Neuronal stem cell (in vitro differentiated cells): ENCODE measurements at regions not wholly inside any gene's neighbourhood (a gene's known extent, or its start where the extent isn't known, plus 50 kb on each side); places are given as distances from the start of the nearest gene placed in this dataset.

Experiments used
- DNase-seq: peaks from one replicate; pipeline ENCODE4 v3.0.0-alpha.2; 2013; ENCODE audit warnings: low spot score
- H2AFZ ChIP-seq: one replicate; pipeline ENCODE4 v1.6.1; 2013; ENCODE audit warnings: mild to moderate bottlenecking, low read length, inconsistent platforms
- H2AK5ac ChIP-seq: 2 replicates; pipeline ENCODE4 v1.6.1; 2013; ENCODE audit warnings: low read depth, mild to moderate bottlenecking, inconsistent platforms, low read length, moderate library complexity, mixed read lengths
- H2BK120ac ChIP-seq: 2 replicates; pipeline ENCODE4 v1.6.1; 2013; ENCODE audit warnings: low read depth, mild to moderate bottlenecking, inconsistent platforms, low read length, moderate library complexity, mixed read lengths
- H2BK12ac ChIP-seq: one replicate; pipeline ENCODE4 v1.6.1; 2013; ENCODE audit warnings: low read length, inconsistent platforms
- H2BK15ac ChIP-seq: 2 replicates; pipeline ENCODE4 v1.6.1; 2013; ENCODE audit warnings: mild to moderate bottlenecking, low read length, inconsistent platforms, mixed read lengths
- H2BK5ac ChIP-seq: one replicate; pipeline ENCODE4 v1.6.1; 2013; ENCODE audit warnings: inconsistent platforms, mild to moderate bottlenecking, low read length, moderate library complexity
- H3K14ac ChIP-seq: one replicate; pipeline ENCODE4 v1.6.1; 2013; ENCODE audit warnings: low read length, inconsistent platforms
- H3K18ac ChIP-seq: 2 replicates; pipeline ENCODE4 v1.6.1; 2013; ENCODE audit warnings: low read length, inconsistent platforms
- H3K23ac ChIP-seq: 2 replicates; pipeline ENCODE4 v1.6.1; 2013; ENCODE audit warnings: low read depth, mild to moderate bottlenecking, mixed read lengths, low read length, inconsistent platforms; ENCODE audit not compliant: poor library complexity
- H3K27ac ChIP-seq: replicated peaks from 3 replicates; pipeline ENCODE4 v1.5.1; 2013; ENCODE audit warnings: low read length, inconsistent platforms
- H3K27me3 ChIP-seq, 3 experiments: 2 replicates each; pipeline ENCODE4 v1.6.1; 2013; ENCODE audit warnings: low read length in 3 of 3, mild to moderate bottlenecking in 2 of 3, inconsistent platforms in 1 of 3, low read depth in 1 of 3, mixed read lengths in 1 of 3, moderate library complexity in 1 of 3; ENCODE audit not compliant: control insufficient read depth in 3 of 3, insufficient read depth in 3 of 3
- H3K36me3 ChIP-seq, 2 donors: replicated peaks in 1 of 2; 2 replicates each; pipeline ENCODE4 v1.6.1; 2013; ENCODE audit warnings: low read length in 2 of 2; ENCODE audit not compliant: control insufficient read depth in 2 of 2, insufficient read depth in 2 of 2
- H3K4ac ChIP-seq: 2 replicates; pipeline ENCODE4 v1.6.1; 2013; ENCODE audit warnings: inconsistent platforms, mild to moderate bottlenecking, low read length, moderate library complexity
- H3K4me1 ChIP-seq, 2 donors: 1 replicate in 1 of 2; 2 replicates in 1 of 2; pipeline ENCODE4 v1.6.1; 2013; ENCODE audit warnings: low read length in 2 of 2, low read depth in 1 of 2; ENCODE audit not compliant: control insufficient read depth in 2 of 2, insufficient read depth in 1 of 2
- H3K4me2 ChIP-seq: one replicate; pipeline ENCODE4 v1.6.1; 2013; ENCODE audit warnings: mild to moderate bottlenecking, low read length, inconsistent platforms; ENCODE audit not compliant: insufficient read depth, poor library complexity, severe bottlenecking
- H3K4me3 ChIP-seq, 2 donors: 2 replicates each; pipeline ENCODE4 v1.5.1; 2013; ENCODE audit warnings: low read length in 2 of 2, mild to moderate bottlenecking in 2 of 2, inconsistent platforms in 1 of 2, moderate library complexity in 1 of 2
- H3K79me1 ChIP-seq: one replicate; pipeline ENCODE4 v1.6.1; 2013; ENCODE audit warnings: low read depth, mild to moderate bottlenecking, inconsistent platforms, low read length, moderate library complexity
- H3K9ac ChIP-seq: one replicate; pipeline ENCODE4 v1.6.1; 2013; ENCODE audit warnings: mild to moderate bottlenecking, low read depth, low read length, inconsistent platforms; ENCODE audit not compliant: poor library complexity
- H3K9me3 ChIP-seq, 2 donors: replicated peaks in 1 of 2; 2 replicates each; pipeline versions ENCODE3 to v1.6.1; 2013; ENCODE audit warnings: low read length in 2 of 2, mild to moderate bottlenecking in 2 of 2, inconsistent platforms in 1 of 2, low read depth in 1 of 2, mixed read lengths in 1 of 2, moderate library complexity in 1 of 2; ENCODE audit not compliant: control insufficient read depth in 2 of 2, insufficient read depth in 1 of 2
- H4K8ac ChIP-seq: one replicate; pipeline ENCODE4 v1.6.1; 2013; ENCODE audit warnings: low read depth, mild to moderate bottlenecking, inconsistent platforms, low read length, moderate library complexity
- H4K91ac ChIP-seq: one replicate; pipeline ENCODE4 v1.6.1; 2013; ENCODE audit warnings: low read length, low read depth, mild to moderate bottlenecking, inconsistent platforms; ENCODE audit not compliant: poor library complexity
- WGBS, 2 donors: extraction: QIAGEN DNeasy Blood & Tissue Kit; methylation state at CpG; one replicate each; pipeline ENCODE4 v1.1.7; 2013; ENCODE audit warnings: missing lambda C conversion rate in 2 of 2, mixed read lengths in 1 of 2; ENCODE audit not compliant: insufficient read length in 2 of 2, insufficient replicate concordance in 1 of 2; ENCODE audit errors: extremely low coverage in 2 of 2; 5-methylcytosine and 5-hydroxymethylcytosine counted together

DNA sequence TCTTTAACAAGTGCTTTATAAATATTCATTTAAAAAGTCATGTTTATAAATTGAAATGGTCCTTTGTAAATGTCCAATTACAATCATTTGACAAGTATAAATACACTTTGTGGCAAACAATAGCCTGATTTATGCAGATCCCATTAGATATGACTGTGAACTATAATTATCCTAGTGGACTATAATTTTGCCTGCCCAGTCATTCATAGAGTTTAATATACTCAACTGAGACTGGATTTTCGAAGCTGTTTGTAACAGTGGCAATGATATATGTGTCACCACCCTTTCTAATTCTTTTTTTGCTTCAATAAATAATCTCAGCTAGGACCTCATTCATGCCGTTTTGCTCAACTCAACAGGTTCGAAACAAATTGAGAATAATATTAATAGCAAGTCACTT lies 732.0 kb downstream of the PCDH18 start:
- Histone ChIP-seq H3K4me2 (no peak overlapping the region), H3K79me1 (no peaks in the 10 kb centered on the region), H3K18ac (no peak overlapping the region), H3K23ac (no peak overlapping the region), H3K4me3 (no peak overlapping the region), H2AK5ac (no peak overlapping the region), H3K9ac (no peak overlapping the region), H4K91ac (no peak overlapping the region), H3K27me3 (no peaks in the 10 kb centered on the region), H2BK120ac (no peak overlapping the region), H3K27ac (no peak overlapping the region), H3K36me3 (no peaks in the 10 kb centered on the region), H4K8ac (no peak overlapping the region), H2BK5ac (no peak overlapping the region), H2BK12ac (no peak overlapping the region), H3K14ac (no peak overlapping the region), H2BK15ac (no peak overlapping the region), H3K4me1 (peaks cover 1 to 6% of the 10 kb centered on the region in 2 donors), H3K4ac (no peak overlapping the region), H3K9me3 (peaks cover 0 to 4% of the 10 kb centered on the region in 2 donors), H2AFZ (no peak overlapping the region)
- DNase-seq = no peak
- WGBS, 2 donors = no CpG with 5 or more reads among the region's 3 CpGs

DNA sequence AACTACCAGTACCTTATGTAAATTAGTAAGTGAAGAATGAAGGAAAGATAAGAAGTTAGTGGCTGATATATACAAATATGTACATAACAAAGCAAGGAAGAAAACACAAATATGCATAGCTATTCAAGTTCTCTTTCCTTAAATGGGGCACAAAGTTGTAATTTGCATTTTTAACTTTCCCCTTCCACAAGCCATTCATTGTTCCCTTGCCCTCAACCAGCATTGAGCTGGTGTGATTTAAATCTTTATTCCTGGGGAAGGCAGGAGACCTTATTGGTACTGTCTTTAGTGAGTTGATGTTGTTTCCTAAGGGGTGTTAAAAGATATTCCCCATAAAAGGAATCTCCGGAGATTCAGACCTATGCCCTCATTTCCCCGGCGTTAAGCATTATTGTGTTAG lies 735.3 kb downstream of the PCDH18 start:
- no peak overlapping the region for H3K14ac ChIP-seq
- H4K91ac ChIP-seq = no peak overlapping the region
- H2BK15ac ChIP-seq = no peak overlapping the region
- WGBS, 2 donors = no CpG with 5 or more reads among the region's 3 CpGs
- no peak overlapping the region for H3K4me3 ChIP-seq
- H3K4ac ChIP-seq = no peak overlapping the region
- H2BK12ac ChIP-seq = no peak overlapping the region
- H3K23ac ChIP-seq = no peak overlapping the region
- no peak overlapping the region for H3K9ac ChIP-seq
- H2BK120ac ChIP-seq = no peak overlapping the region
- no peaks in the 10 kb centered on the region for H3K27me3 ChIP-seq
- H3K4me2 ChIP-seq = no peak overlapping the region
- H3K79me1 ChIP-seq = no peaks in the 10 kb centered on the region
- H3K18ac ChIP-seq = no peak overlapping the region
- H2AK5ac ChIP-seq = no peak overlapping the region
- H3K9me3 ChIP-seq = no peaks in the 10 kb centered on the region
- H3K27ac ChIP-seq = no peak overlapping the region
- no peak overlapping the region for H2BK5ac ChIP-seq
- no peak overlapping the region for H4K8ac ChIP-seq
- no peaks in the 10 kb centered on the region for H3K4me1 ChIP-seq
- peak overlapping the region; percentile 1 for H2AFZ ChIP-seq
- no peaks in the 10 kb centered on the region for H3K36me3 ChIP-seq
- DNase-seq = no peak

DNA sequence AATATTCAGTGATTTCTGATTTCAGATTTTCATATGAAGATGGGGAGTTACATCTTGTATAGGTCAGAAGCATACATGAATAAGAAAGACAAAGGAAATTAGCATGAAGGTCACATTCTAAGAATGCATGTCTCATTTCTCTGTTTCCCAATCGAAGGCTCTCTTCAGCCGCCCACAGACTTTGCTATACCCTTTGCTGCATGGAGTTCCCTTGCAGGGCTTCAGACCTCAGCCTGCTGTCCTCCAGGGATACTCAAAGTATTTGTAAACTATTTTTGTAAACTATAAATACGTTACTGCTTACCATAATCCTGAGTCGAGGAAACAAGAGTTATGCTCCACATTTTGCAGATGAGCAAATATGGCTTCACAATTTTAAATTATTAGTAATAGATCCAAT lies 738.4 kb downstream of the PCDH18 start:
- Histone ChIP-seq H2BK5ac (no peak overlapping the region), H3K27ac (no peak overlapping the region), H3K4ac (no peak overlapping the region), H2BK15ac (no peak overlapping the region), H3K4me1 (no peaks in the 10 kb centered on the region), H2BK120ac (no peak overlapping the region), H3K9ac (no peak overlapping the region), H2AK5ac (no peak overlapping the region), H3K14ac (no peak overlapping the region), H3K4me2 (no peak overlapping the region), H3K4me3 (no peak overlapping the region), H3K27me3 (no peaks in the 10 kb centered on the region), H3K18ac (no peak overlapping the region), H3K9me3 (no peaks in the 10 kb centered on the region), H2BK12ac (no peak overlapping the region), H3K79me1 (no peaks in the 10 kb centered on the region), H4K91ac (no peak overlapping the region), H4K8ac (no peak overlapping the region), H3K23ac (no peak overlapping the region), H3K36me3 (no peaks in the 10 kb centered on the region), H2AFZ (no peak overlapping the region)
- no peak for DNase-seq
- no CpG with 5 or more reads among the region's 4 CpGs for WGBS, 2 donors

DNA sequence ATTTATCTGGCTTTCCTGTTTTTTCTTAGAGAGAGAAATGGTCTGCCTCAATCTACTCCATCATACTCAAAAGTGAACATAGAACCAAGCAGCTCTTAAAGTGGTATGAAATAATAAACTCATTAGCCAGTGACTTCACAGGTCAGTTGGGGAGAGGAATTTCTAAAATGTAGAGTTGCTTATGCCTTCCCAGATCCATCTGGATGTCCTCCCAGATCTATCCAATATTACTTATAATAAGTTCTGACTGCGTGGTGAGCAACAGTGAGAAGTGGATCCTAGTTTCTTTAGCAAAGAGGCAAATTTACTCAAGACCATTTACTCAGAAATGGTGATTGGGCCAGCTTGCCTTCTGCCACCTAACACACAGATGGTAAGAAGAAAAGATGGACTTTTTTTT lies 748.0 kb downstream of the PCDH18 start:
- Histone ChIP-seq H2BK120ac (no peak overlapping the region), H3K9ac (no peak overlapping the region), H4K91ac (no peak overlapping the region), H3K14ac (no peak overlapping the region), H3K4ac (no peak overlapping the region), H3K79me1 (no peaks in the 10 kb centered on the region), H3K4me1 (no peaks in the 10 kb centered on the region), H3K23ac (no peak overlapping the region), H3K4me3 (no peak overlapping the region), H3K27me3 (no peaks in the 10 kb centered on the region), H3K9me3 (no peaks in the 10 kb centered on the region), H2BK5ac (no peak overlapping the region), H2AK5ac (no peak overlapping the region), H2BK12ac (no peak overlapping the region), H2BK15ac (no peak overlapping the region), H4K8ac (no peak overlapping the region), H3K27ac (no peak overlapping the region), H3K18ac (no peak overlapping the region), H2AFZ (no peak overlapping the region), H3K36me3 (no peaks in the 10 kb centered on the region), H3K4me2 (no peak overlapping the region)
- no peak for DNase-seq
- WGBS, 2 donors = no CpG with 5 or more reads among the region's 1 CpG
